ENCODE measurements at regions not wholly inside any gene's neighbourhood (a gene's known extent, or its start where the extent isn't known, plus 50 kb on each side); places are given as distances from the start of the nearest gene placed in this dataset.

- no peak overlapping the region for H3K4me3 Mint-ChIP-seq (ENCODE audit: unreplicated experiment)
- TF ChIP-seq, protein P1, sequence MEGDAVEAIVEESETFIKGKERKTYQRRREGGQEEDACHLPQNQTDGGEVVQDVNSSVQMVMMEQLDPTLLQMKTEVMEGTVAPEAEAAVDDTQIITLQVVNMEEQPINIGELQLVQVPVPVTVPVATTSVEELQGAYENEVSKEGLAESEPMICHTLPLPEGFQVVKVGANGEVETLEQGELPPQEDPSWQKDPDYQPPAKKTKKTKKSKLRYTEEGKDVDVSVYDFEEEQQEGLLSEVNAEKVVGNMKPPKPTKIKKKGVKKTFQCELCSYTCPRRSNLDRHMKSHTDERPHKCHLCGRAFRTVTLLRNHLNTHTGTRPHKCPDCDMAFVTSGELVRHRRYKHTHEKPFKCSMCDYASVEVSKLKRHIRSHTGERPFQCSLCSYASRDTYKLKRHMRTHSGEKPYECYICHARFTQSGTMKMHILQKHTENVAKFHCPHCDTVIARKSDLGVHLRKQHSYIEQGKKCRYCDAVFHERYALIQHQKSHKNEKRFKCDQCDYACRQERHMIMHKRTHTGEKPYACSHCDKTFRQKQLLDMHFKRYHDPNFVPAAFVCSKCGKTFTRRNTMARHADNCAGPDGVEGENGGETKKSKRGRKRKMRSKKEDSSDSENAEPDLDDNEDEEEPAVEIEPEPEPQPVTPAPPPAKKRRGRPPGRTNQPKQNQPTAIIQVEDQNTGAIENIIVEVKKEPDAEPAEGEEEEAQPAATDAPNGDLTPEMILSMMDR (IDR thresholded peaks at IDR 0.05; ENCODE audit: insufficient read depth in 1 of 2, low read depth in 1 of 2, low read length in 1 of 2, severe bottlenecking in 1 of 2, unreplicated experiment in 1 of 2): no peak
- ChIA-PET POLR2A (no interaction called here), CTCF (no interaction called here)
- DNase-seq: no peak
- no peaks in the 10 kb centered on the region for H3K27me3 ChIP-seq (replicated peaks; ENCODE audit: control insufficient read depth, insufficient read depth, low read length)
- H3K9me3 Mint-ChIP-seq (ENCODE audit: unreplicated experiment): peaks cover 10% of the 10 kb centered on the region
- intact Hi-C loops (cut with micrococcal nuclease; ENCODE audit: unreplicated experiment): no loop called here
- H3K36me3 Mint-ChIP-seq (ENCODE audit: insufficient read depth, unreplicated experiment): no peaks in the 10 kb centered on the region
- H3K9me3 ChIP-seq: no peaks in the 10 kb centered on the region
- no peaks in the 10 kb centered on the region for H3K36me3 ChIP-seq (ENCODE audit: control insufficient read depth, insufficient read depth, low read length)
- H3K27ac Mint-ChIP-seq (ENCODE audit: unreplicated experiment): no peak overlapping the region
- no peaks in the 10 kb centered on the region for H3K27me3 Mint-ChIP-seq (ENCODE audit: insufficient read depth, unreplicated experiment)
- H3K4me3 ChIP-seq (ENCODE audit: low read depth, low read length): no peak overlapping the region
- H3K4me1 ChIP-seq: no peaks in the 10 kb centered on the region
- BruUV-seq (replicated peaks): no TSS peak
- no peaks in the 10 kb centered on the region for H3K4me1 Mint-ChIP-seq (ENCODE audit: low read depth, unreplicated experiment)
Observed at GRCh38 chr5:58265246-58265930, 194.5 kb downstream of the PLK2 start.

GRCh38 chr5:58264276-58264675 lies 195.6 kb downstream of the PLK2 start:
- peaks cover 11% of the 10 kb centered on the region for H3K4me1 ChIP-seq
- H3K9me3 ChIP-seq: no peaks in the 10 kb centered on the region
- no TSS peak for BruUV-seq (replicated peaks)
- CTCF ChIA-PET: interaction anchor here (0.6 kb wide), 1 partner anchor 616 kb away, joined by 3 read pairs; no protein-coding TSS in a partner anchor
- Mint-ChIP-seq H3K27me3 (ENCODE audit: insufficient read depth, unreplicated experiment) (no peaks in the 10 kb centered on the region), H3K36me3 (ENCODE audit: insufficient read depth, unreplicated experiment) (no peaks in the 10 kb centered on the region), H3K27ac (ENCODE audit: unreplicated experiment) (no peak overlapping the region), H3K4me3 (ENCODE audit: unreplicated experiment) (no peak overlapping the region), H3K4me1 (ENCODE audit: low read depth, unreplicated experiment) (peaks cover 11% of the 10 kb centered on the region), H3K9me3 (ENCODE audit: unreplicated experiment) (peaks cover 8% of the 10 kb centered on the region)
- TF ChIP-seq, protein P1 (IDR thresholded peaks at IDR 0.05; ENCODE audit: insufficient read depth in 1 of 2, low read depth in 1 of 2, low read length in 1 of 2, severe bottlenecking in 1 of 2, unreplicated experiment in 1 of 2): no peak
- no peaks in the 10 kb centered on the region for H3K36me3 ChIP-seq (ENCODE audit: control insufficient read depth, insufficient read depth, low read length)
- POLR2A ChIA-PET: no interaction called here
- no peak for DNase-seq
- H3K4me3 ChIP-seq (ENCODE audit: low read depth, low read length): no peak overlapping the region
- no peaks in the 10 kb centered on the region for H3K27me3 ChIP-seq (replicated peaks; ENCODE audit: control insufficient read depth, insufficient read depth, low read length)
- intact Hi-C loops (cut with micrococcal nuclease; ENCODE audit: unreplicated experiment): no loop called here

DNA sequence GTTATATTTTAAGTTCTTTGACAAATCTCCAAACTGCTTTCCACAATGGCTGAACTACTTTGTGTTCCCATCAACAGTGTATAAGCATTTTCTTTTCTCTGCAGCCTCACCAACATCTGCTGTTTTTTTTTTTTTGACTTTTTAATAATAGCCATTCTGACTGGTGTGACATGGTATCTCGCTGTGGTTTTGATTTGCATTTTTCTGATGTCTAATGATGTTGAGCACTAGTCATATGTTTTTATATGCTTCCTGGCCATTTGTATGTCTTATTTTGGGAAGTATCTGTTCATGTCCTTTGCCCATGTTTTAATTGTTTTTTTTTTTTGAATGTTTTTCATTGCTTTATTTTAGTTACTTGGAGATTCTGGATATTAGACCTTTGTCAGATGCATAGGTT lies 196.6 kb downstream of the PLK2 start:
- POLR2A ChIA-PET: no interaction called here
- H3K27ac Mint-ChIP-seq (ENCODE audit: unreplicated experiment): no peak overlapping the region
- no peaks in the 10 kb centered on the region for H3K27me3 ChIP-seq (replicated peaks; ENCODE audit: control insufficient read depth, insufficient read depth, low read length)
- H3K27me3 Mint-ChIP-seq (ENCODE audit: insufficient read depth, unreplicated experiment): no peaks in the 10 kb centered on the region
- no peaks in the 10 kb centered on the region for H3K9me3 Mint-ChIP-seq (ENCODE audit: unreplicated experiment)
- no peaks in the 10 kb centered on the region for H3K36me3 ChIP-seq (ENCODE audit: control insufficient read depth, insufficient read depth, low read length)
- BruUV-seq (replicated peaks): no TSS peak
- H3K4me3 ChIP-seq (ENCODE audit: low read depth, low read length): no peak overlapping the region
- H3K4me1 ChIP-seq: peaks cover 12% of the 10 kb centered on the region
- no peak for DNase-seq
- CTCF ChIA-PET: no interaction called here
- TF ChIP-seq, protein P1 (IDR thresholded peaks at IDR 0.05; ENCODE audit: insufficient read depth in 1 of 2, low read depth in 1 of 2, low read length in 1 of 2, severe bottlenecking in 1 of 2, unreplicated experiment in 1 of 2): no peak
- H3K36me3 Mint-ChIP-seq (ENCODE audit: insufficient read depth, unreplicated experiment): no peaks in the 10 kb centered on the region
- intact Hi-C loops (cut with micrococcal nuclease; ENCODE audit: unreplicated experiment): no loop called here
- H3K4me3 Mint-ChIP-seq (ENCODE audit: unreplicated experiment): no peak overlapping the region
- peaks cover 12% of the 10 kb centered on the region for H3K4me1 Mint-ChIP-seq (ENCODE audit: low read depth, unreplicated experiment)
- H3K9me3 ChIP-seq: no peaks in the 10 kb centered on the region
